Uterus (tissue), 2 donors: ENCODE measurements at regions not wholly inside any gene's neighbourhood (a gene's known extent, or its start where the extent isn't known, plus 50 kb on each side); places are given as distances from the start of the nearest gene placed in this dataset.

ENCODE experiments used
- CTCF ChIP-seq, 4 experiments: fragments of 200-600 bp in 2 of 4; fragments of 450-650 bp in 2 of 4; sonication (generic) in 2 of 4; IDR thresholded peaks; one replicate each; pipeline ENCODE4 v1.5.1; 2016 to 2019; ENCODE audit warnings: antibody characterized with exemption in 4 of 4, mild to moderate bottlenecking in 2 of 4, moderate library complexity in 1 of 4
- POLR2A ChIP-seq, 2 donors: fragments of 450-650 bp; IDR thresholded peaks; one replicate each; pipeline ENCODE4 v1.6.1; 2016; ENCODE audit warnings: antibody characterized with exemption in 2 of 2, mild to moderate bottlenecking in 1 of 2, moderate library complexity in 1 of 2

GRCh38 chr1:106619827-106620134, 436.7 kb upstream of the PRMT6 start:
- TF ChIP-seq CTCF (IDR thresholded peaks at IDR 0.05) (no peak), POLR2A (IDR thresholded peaks at IDR 0.05) (no peak)
